ENCODE measurements at regions not wholly inside any gene's neighbourhood (a gene's known extent, or its start where the extent isn't known, plus 50 kb on each side); places are given as distances from the start of the nearest gene placed in this dataset.

- H3K9me3 Mint-ChIP-seq: peaks cover 0 to 2% (median 0%) of the 10 kb centered on the region in 7 donors
- no peaks in the 10 kb centered on the region for H4K20me1 ChIP-seq (ENCODE audit: insufficient read depth, low read length)
- no peak overlapping the region for H3K4me3 ChIP-seq (replicated peaks in 1 of 3; ENCODE audit: low read depth in 2 of 3, low read length in 3 of 3)
- H3K27ac ChIP-seq (ENCODE audit: low read depth in 1 of 2, low read length in 2 of 2): no peak overlapping the region
- no peak overlapping the region for H2AFZ ChIP-seq (ENCODE audit: insufficient read depth, low read depth, low read length, poor library complexity, severe bottlenecking)
- H3K9ac ChIP-seq (ENCODE audit: insufficient read depth, low read length, poor library complexity, severe bottlenecking): no peak overlapping the region
- WGBS (ENCODE audit: insufficient coverage): no CpG with 5 or more reads among the region's 1 CpG
- no peak for DNase-seq
- H3K4me1 Mint-ChIP-seq: no peaks in the 10 kb centered on the region
- TF ChIP-seq CTCF (IDR thresholded peaks at IDR 0.05): no peak
- H3K27ac Mint-ChIP-seq: no peak overlapping the region
- H3K4me3 Mint-ChIP-seq: no peak overlapping the region
- no peak overlapping the region for H3K4me2 ChIP-seq (replicated peaks; ENCODE audit: extremely low read depth, low read length, poor library complexity, severe bottlenecking)
- no peaks in the 10 kb centered on the region for H3K27me3 Mint-ChIP-seq (ENCODE audit: low read depth in 3 of 3)
- H3K9me3 ChIP-seq (replicated peaks in 1 of 2; ENCODE audit: control insufficient read depth in 1 of 2, insufficient read depth in 1 of 2, low read length in 2 of 2): peaks cover 0 to 6% of the 10 kb centered on the region in 2 donors
- no peaks in the 10 kb centered on the region for H3K79me2 ChIP-seq (ENCODE audit: insufficient read depth, low read length)
- no peaks in the 10 kb centered on the region for H3K4me1 ChIP-seq (ENCODE audit: control insufficient read depth in 1 of 2, insufficient read depth in 2 of 2, low read length in 2 of 2)
- intact Hi-C loops (cut with micrococcal nuclease): no loop called here
- H3K36me3 Mint-ChIP-seq: no peaks in the 10 kb centered on the region
- no peaks in the 10 kb centered on the region for H3K27me3 ChIP-seq (ENCODE audit: control insufficient read depth in 2 of 2, insufficient read depth in 2 of 2, low read length in 2 of 2)
- no peaks in the 10 kb centered on the region for H3K36me3 ChIP-seq (replicated peaks in 1 of 2; ENCODE audit: control insufficient read depth in 1 of 2, insufficient read depth in 2 of 2, low read length in 2 of 2)
Measured at GRCh38 chrX:43188296-43188695, 410.3 kb upstream of the PPP1R2C start.

GRCh38 chrX:43211570-43211969 is 433.6 kb upstream of the PPP1R2C start:
- peaks cover 9 to 26% (median 11%) of the 10 kb centered on the region in 7 donors for H3K9me3 Mint-ChIP-seq
- Histone ChIP-seq H4K20me1 (ENCODE audit: insufficient read depth, low read length) (no peaks in the 10 kb centered on the region), H3K4me2 (replicated peaks; ENCODE audit: extremely low read depth, low read length, poor library complexity, severe bottlenecking) (no peak overlapping the region), H3K4me1 (ENCODE audit: control insufficient read depth in 1 of 2, insufficient read depth in 2 of 2, low read length in 2 of 2) (no peaks in the 10 kb centered on the region), H3K9me3 (replicated peaks in 1 of 2; ENCODE audit: control insufficient read depth in 1 of 2, insufficient read depth in 1 of 2, low read length in 2 of 2) (peaks cover 18 to 19% of the 10 kb centered on the region in 2 donors), H3K36me3 (replicated peaks in 1 of 2; ENCODE audit: control insufficient read depth in 1 of 2, insufficient read depth in 2 of 2, low read length in 2 of 2) (no peaks in the 10 kb centered on the region), H2AFZ (ENCODE audit: insufficient read depth, low read depth, low read length, poor library complexity, severe bottlenecking) (no peak overlapping the region), H3K27me3 (ENCODE audit: control insufficient read depth in 2 of 2, insufficient read depth in 2 of 2, low read length in 2 of 2) (no peaks in the 10 kb centered on the region), H3K27ac (ENCODE audit: low read depth in 1 of 2, low read length in 2 of 2) (no peak overlapping the region), H3K79me2 (ENCODE audit: insufficient read depth, low read length) (no peaks in the 10 kb centered on the region), H3K4me3 (replicated peaks in 1 of 3; ENCODE audit: low read depth in 2 of 3, low read length in 3 of 3) (no peak overlapping the region), H3K9ac (ENCODE audit: insufficient read depth, low read length, poor library complexity, severe bottlenecking) (no peak overlapping the region)
- intact Hi-C loops (cut with micrococcal nuclease): no loop called here
- DNase-seq: no peak
- H3K27me3 Mint-ChIP-seq (ENCODE audit: low read depth in 3 of 3): peaks cover 0 to 2% (median 0%) of the 10 kb centered on the region in 3 donors
- no peak for TF ChIP-seq CTCF (IDR thresholded peaks at IDR 0.05)
- H3K4me1 Mint-ChIP-seq: no peaks in the 10 kb centered on the region
- H3K4me3 Mint-ChIP-seq: no peak overlapping the region
- H3K27ac Mint-ChIP-seq: no peak overlapping the region
- no peaks in the 10 kb centered on the region for H3K36me3 Mint-ChIP-seq
